Fibroblast of skin of left biceps (primary cell): ENCODE measurements at regions not wholly inside any gene's neighbourhood (a gene's known extent, or its start where the extent isn't known, plus 50 kb on each side); places are given as distances from the start of the nearest gene placed in this dataset.
"Not testable (repeated sequence)": the region's sequence is repeated elsewhere in the genome, so short reads cannot be mapped to it uniquely, and the experiment has no call there.

Experiments used
- DNase-seq, 2 experiments: peaks; one replicate each; pipeline ENCODE4 v3.0.0-alpha.2; 2013; ENCODE audit warnings: low read depth in 2 of 2

- no peak for DNase-seq
These were observed 458.3 kb upstream of the LCORL start for GRCh38 chr4:18479825-18480224.

- no peak for DNase-seq
These were observed 442.5 kb upstream of the LCORL start for GRCh38 chr4:18463987-18464559.

- DNase-seq, result no peak
These were observed 436.9 kb upstream of the LCORL start for GRCh38 chr4:18458465-18458864.

- DNase-seq, result no peak
These were observed 432.8 kb upstream of the LCORL start for GRCh38 chr4:18454349-18454748.

GRCh38 chr4:18445110-18445509 is 423.6 kb upstream of the LCORL start:
- no peak for DNase-seq

GRCh38 chr4:18444206-18444605 is 422.7 kb upstream of the LCORL start:
- no peak for DNase-seq

GRCh38 chr4:18442957-18443356 is 421.4 kb upstream of the LCORL start:
- DNase-seq, result no peak

GRCh38 chr4:18441676-18442075 is 420.1 kb upstream of the LCORL start:
- DNase-seq, result no peak

- no peak for DNase-seq
These were observed 419.6 kb upstream of the LCORL start for GRCh38 chr4:18441203-18441590.

- no peak for DNase-seq
These were observed 419.1 kb upstream of the LCORL start for GRCh38 chr4:18440527-18441202.

GRCh38 chr4:18439311-18439710 is 417.8 kb upstream of the LCORL start:
- no peak for DNase-seq

GRCh38 chr4:18435781-18436180 is 414.2 kb upstream of the LCORL start:
- DNase-seq, result no peak

GRCh38 chr4:18422685-18423084 is 401.1 kb upstream of the LCORL start:
- DNase-seq, result no peak

GRCh38 chr4:18421519-18421918 is 400.0 kb upstream of the LCORL start:
- no peak for DNase-seq

GRCh38 chr4:18419780-18420179 is 398.2 kb upstream of the LCORL start:
- DNase-seq, result no peak

- DNase-seq, result not testable (repeated sequence)
These were observed 396.8 kb upstream of the LCORL start for GRCh38 chr4:18418195-18418898.

GRCh38 chr4:18417651-18418050 is 396.1 kb upstream of the LCORL start:
- not testable (repeated sequence) for DNase-seq

- DNase-seq, result no peak
These were observed 384.7 kb upstream of the LCORL start for GRCh38 chr4:18406264-18406663.

- no peak for DNase-seq
These were observed 383.5 kb upstream of the LCORL start for GRCh38 chr4:18405054-18405453.

- no peak for DNase-seq
These were observed 383.1 kb upstream of the LCORL start for GRCh38 chr4:18404642-18405041.

- DNase-seq, result no peak
These were observed 381.8 kb upstream of the LCORL start for GRCh38 chr4:18403327-18403726.

- no peak for DNase-seq
These were observed 380.3 kb upstream of the LCORL start for GRCh38 chr4:18401868-18402267.

- no peak for DNase-seq
These were observed 379.9 kb upstream of the LCORL start for GRCh38 chr4:18401425-18401824.
